ENCODE measurements at regions not wholly inside any gene's neighbourhood (a gene's known extent, or its start where the extent isn't known, plus 50 kb on each side); places are given as distances from the start of the nearest gene placed in this dataset.

GRCh38 chr5:38022631-38023030 lies 182.8 kb upstream of the GDNF start:
- no peak for DNase-seq

GRCh38 chr5:38018016-38018415 lies 178.2 kb upstream of the GDNF start:
- DNase-seq: no peak

DNA sequence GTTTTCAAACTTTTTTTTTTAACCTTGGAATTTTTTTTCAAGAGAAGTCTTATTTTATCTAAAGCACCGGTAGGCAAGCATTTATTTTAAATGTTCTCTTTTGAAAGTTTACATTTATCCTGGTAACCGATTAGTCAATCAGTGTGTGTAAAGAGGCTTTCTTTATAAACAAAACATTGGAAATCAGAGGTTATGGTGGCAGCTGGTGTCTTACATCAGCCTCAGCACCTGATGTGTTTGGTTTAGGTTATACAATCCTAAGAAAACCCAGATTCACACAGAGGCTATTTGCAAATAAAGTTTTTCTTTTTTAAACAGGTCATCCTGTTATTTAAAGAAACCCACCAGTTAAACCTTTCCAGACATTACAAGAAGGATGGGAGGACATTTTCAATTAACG lies 173.3 kb upstream of the GDNF start:
- peak in 1 of 2 experiments; percentile 11 for DNase-seq

DNA sequence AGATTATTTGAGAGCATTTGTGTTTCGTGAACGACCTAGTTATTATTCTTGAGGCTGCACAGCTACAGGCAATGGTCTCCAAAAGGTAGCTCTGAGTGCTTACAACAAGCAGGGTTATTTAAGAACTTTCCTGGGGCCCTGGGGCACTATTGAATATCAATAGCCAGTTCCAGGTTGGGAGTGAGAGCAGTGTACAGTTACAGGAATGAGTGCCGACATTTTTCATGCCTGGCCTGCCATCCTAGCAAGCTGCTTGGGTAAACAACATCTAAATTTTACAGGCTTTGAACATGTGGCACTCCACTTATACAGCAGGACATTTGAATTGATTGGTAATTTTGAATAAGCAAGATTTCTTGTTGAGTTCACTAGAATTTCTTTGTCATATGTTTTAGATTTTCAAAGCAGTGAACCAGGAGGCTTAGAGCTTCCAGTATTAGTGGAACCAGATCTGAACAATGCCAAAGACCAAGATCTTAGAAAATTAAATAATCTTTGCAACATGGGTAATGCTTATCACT lies 171.9 kb upstream of the GDNF start:
- no peak for DNase-seq

DNA sequence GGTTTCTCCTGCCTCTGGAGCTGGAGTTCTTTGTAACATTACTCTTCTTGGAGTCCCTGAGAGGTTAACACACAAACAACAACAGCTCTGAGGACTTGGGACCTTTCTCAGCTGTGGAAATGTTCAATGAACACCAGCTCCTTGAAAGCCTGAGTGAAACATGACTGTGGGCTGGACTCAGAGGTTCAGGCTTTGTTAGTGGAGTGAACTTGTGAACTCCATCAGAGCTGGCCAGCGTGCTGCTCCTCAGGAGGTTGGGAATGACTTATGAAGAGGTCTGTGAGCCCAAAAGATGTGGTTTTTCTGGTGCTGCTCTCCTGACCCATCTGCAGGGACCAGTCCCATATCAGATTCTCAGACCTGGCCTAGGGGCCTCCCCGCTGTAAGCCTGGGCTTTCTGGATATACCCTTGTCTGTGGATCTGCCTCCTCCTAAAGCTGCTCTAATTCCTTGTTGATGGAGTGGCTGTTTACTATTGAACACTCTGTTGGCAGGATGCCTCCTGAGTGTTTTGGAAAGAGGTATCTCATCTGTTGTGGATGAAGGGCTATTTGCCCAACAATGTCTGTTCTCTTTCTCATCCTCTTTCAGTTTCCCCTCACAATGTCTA lies 170.0 kb upstream of the GDNF start:
- DNase-seq: no peak

- peak; percentile 18 to 41 for DNase-seq
Measured at GRCh38 chr5:38008198-38008597, 168.4 kb upstream of the GDNF start.

DNA sequence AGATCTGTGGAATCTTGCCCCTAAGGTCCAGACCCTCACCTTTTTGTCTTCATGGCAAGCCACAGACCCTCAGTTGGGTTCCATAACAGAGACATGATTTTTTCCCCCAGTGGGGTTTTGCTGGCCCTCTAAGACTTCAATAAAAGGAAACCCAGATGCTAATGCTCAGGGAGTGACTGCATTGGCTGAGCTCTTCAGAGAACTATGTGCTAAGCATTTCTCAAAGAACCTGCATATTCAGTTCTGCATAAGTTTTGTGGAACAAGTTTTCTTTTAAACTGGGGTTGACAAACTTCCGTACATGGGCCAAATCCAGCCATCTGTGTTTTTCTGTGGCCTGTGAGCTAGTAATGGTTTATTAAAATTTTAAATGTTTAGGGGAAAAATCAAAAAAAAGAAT lies 159.8 kb upstream of the GDNF start:
- no peak for DNase-seq

DNA sequence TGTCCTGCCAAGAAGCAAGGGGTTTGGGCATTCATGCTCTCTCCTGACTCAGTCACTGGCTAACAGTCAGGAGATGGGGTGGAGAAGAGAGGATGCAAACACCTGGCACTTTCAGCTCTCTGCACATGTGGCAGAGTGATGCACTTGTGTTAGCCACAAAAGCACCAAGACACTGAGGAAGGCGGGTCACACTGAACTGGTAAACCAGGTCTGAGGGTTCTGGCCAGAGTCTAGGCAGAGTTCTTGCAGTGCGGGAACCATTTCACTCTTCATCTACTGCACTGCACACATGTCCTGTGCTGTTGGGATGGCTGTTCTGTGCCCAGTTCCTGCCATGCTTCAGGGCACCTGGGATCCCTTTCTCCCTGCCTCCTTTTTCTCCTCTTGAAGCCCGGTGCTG lies 157.1 kb upstream of the GDNF start:
- DNase-seq: no peak

DNA sequence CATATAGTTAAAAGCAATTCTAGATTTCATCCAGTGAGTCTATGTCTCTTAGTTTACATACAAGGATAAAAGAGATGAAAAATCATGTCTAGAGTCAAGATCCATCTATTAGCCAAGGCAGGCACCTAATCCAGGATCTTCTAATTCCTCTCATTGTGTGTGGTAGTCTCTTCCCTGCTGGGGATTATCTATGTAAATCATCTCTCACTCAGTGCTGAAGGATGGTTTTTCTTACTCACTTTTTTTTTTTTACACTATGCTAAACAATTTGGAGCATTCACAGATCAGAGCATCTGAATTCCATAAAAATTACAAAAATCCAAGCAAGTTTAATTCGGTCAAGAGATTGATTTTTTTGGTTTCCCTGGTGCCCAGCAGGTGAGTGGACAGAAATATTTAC lies 154.9 kb upstream of the GDNF start:
- no peak for DNase-seq

- DNase-seq: no peak
Measured at GRCh38 chr5:37991301-37992299, 151.8 kb upstream of the GDNF start.

DNA sequence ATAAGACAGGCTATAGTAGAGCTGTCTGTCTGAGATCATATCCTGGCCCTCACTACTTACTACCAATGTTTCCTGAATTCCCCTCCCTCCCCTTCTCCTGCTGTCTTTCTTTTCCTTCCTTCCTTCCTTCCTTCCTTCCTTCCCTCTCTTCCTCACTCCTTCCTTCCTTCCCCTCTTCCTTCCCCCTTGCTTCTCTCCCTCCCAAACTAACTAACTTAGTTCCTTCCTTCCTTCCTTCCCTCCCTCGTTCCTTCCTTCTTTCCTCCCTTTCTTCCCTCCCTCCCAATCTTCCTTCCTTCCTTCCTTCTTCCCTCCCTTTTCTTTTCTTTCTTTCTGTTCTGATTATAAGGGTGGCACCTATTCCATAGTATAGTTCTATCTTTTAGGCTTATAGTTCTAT lies 150.0 kb upstream of the GDNF start:
- no peak for DNase-seq

GRCh38 chr5:37988454-37989046 lies 148.7 kb upstream of the GDNF start:
- peak in 1 of 2 experiments; percentile 12 for DNase-seq

GRCh38 chr5:37984300-37984699 lies 144.5 kb upstream of the GDNF start:
- no peak for DNase-seq

GRCh38 chr5:37983463-37983862 lies 143.6 kb upstream of the GDNF start:
- no peak for DNase-seq

GRCh38 chr5:37979559-37979958 lies 139.7 kb upstream of the GDNF start:
- no peak for DNase-seq

DNA sequence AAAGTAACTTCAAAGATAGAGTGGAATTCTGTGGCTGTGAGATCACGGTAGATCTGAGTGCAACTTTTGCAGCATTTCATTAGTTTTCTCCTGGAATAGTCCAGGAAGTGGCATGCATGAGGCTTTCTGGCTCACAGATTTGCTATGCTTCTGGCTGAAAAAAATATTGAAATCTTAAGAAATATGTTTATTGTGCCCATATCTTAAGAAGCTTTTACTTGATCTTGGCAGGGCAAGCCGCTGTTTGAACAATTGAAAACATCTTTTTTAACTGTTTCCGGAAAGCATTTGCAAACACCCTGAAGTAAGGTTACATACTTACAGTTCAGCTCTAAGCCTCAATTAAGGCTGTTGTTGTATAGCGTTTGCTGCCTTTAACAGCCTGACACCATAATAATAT lies 135.7 kb upstream of the GDNF start:
- DNase-seq: no peak

- DNase-seq: no peak
Measured at GRCh38 chr5:37971483-37972024, 131.7 kb upstream of the GDNF start.

DNA sequence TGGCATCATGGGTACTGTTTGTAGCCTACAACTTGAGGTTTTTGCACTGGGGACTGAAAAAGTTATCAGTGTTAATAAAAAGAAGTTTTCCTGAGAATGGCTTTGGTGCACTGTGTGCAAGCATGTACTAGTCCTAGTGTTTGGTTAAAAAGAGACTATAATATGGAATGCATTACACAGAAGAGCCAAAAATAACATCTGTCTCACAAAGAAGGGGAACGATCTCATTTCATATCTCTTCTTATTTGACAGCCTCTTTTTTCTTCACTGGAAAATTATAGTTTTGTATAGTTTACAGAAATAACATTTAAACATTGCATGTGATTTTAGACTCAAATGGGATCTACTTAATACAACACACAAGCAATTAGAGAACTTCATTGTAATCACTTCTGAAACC lies 127.0 kb upstream of the GDNF start:
- DNase-seq: no peak

DNA sequence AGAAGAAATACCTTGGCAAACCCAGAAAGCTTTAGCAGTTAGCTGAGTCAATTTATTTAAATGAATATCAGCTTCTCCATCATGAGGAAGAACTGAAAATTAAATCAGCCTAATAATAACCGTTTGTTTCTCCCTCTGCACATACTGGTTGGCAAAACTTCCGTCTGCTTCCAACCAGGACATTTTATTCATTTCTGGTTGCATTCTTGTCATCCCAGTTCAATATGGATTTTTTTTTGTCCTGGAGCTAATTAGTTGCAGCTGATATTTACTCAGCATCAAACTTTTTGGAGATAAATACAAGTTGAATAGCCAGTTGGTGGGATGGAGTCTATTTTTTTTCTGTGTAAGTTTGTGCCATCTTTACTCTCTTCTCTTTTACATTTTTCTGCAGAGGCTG lies 126.5 kb upstream of the GDNF start:
- DNase-seq: no peak

GRCh38 chr5:37962389-37962788 lies 122.5 kb upstream of the GDNF start:
- no peak for DNase-seq

DNA sequence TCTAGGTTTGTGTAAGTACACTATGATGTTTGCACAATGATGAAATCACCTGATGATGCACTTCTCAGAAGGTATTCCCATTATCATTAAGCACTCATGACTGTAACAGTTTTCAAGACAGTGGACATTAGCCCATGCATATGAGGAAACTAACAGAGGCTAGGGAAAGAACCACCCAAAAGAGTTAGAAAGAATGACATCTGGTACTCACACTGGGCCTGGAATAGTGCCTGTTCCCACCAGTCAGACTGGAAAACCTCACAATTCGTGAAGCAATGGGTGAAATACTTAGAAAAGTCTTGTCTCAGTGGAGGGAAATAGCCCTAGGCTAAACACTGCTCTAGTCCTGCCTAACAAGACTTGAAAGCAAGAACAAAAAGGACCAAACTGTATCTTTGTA lies 117.4 kb upstream of the GDNF start:
- no peak for DNase-seq

DNA sequence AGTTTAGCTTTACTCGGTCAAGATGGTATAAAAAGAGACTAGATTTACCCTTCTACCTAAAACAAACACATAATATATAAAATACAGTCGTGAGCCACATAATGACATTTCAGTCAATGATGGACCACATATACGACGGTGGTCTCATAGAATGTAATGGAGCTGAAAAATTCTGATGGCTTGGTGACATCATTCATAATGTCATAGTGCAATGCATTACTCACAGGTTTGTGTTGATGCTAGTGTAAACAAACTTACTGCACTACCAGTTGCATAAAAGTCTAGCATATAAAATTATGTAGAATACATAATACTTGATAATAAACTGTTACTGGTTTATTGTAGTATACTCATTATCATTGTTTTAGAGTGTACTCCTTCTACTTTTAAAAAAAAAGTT lies 115.9 kb upstream of the GDNF start:
- DNase-seq: no peak

DNA sequence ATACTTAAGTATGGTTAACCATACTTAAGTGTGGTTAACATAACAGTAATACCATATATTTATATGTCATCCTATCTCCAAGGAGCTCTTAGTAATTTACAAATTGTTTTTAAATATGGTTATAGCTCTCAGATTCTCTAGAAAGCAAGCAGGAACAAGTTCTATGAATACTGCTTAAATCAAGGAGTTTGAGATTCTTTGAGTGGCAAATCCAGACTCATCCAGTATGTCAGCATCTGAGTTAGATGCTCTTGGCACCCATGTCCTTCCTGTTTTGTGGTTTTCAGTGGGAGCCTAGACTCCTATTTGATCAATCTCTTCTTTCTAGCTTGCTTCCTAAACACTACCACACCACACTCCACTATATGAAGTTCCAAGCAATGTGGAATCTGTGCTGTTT lies 114.7 kb upstream of the GDNF start:
- DNase-seq: no peak
